Esophagus muscularis mucosa (tissue), 4 donors: ENCODE measurements at regions not wholly inside any gene's neighbourhood (a gene's known extent, or its start where the extent isn't known, plus 50 kb on each side); places are given as distances from the start of the nearest gene placed in this dataset.

Experiments
- DNase-seq: peaks from one replicate; pipeline ENCODE4 v3.0.0-alpha.2; 2017; ENCODE audit errors: extremely low spot score
- H3K27ac ChIP-seq, 4 donors: fragments of 200-600 bp; sonication (generic); replicated peaks in 1 of 4; 1 replicate in 3 of 4; 2 replicates in 1 of 4; pipeline ENCODE4 v1.5.1; 2016 to 2019; ENCODE audit warnings: mild to moderate bottlenecking in 1 of 4
- H3K27me3 ChIP-seq, 4 donors: fragments of 200-600 bp; sonication (generic); one replicate each; pipeline versions ENCODE4 v1.5.1 to v1.6.0; 2016 to 2019
- H3K36me3 ChIP-seq, 4 donors: fragments of 200-600 bp; sonication (generic); one replicate each; pipeline ENCODE4 v1.5.1; 2016 to 2019
- H3K4me1 ChIP-seq, 4 donors: fragments of 200-600 bp; sonication (generic); one replicate each; pipeline ENCODE4 v1.5.1; 2016 to 2019
- H3K4me3 ChIP-seq, 4 donors: fragments of 200-600 bp; sonication (generic); 1 replicate in 2 of 4; 2 replicates in 2 of 4; pipeline ENCODE4 v1.5.1; 2016 to 2019; ENCODE audit warnings: mild to moderate bottlenecking in 4 of 4, moderate library complexity in 1 of 4
- H3K9me3 ChIP-seq, 4 donors: fragments of 200-600 bp; sonication (generic); 1 replicate in 3 of 4; 2 replicates in 1 of 4; pipeline ENCODE4 v1.5.1; 2016 to 2019
- CTCF ChIP-seq, 3 experiments: fragments of 200-600 bp in 2 of 3; fragments of 450-650 bp in 1 of 3; sonication (generic) in 2 of 3; IDR thresholded peaks; one replicate each; pipeline ENCODE4 v1.5.1; 2017 to 2019; ENCODE audit warnings: antibody characterized with exemption in 3 of 3, mild to moderate bottlenecking in 2 of 3, moderate library complexity in 1 of 3
- EP300 ChIP-seq: sonication (generic); formaldehyde crosslinking; IDR thresholded peaks from one replicate; pipeline ENCODE4 v1.6.1; 2017; ENCODE audit warnings: antibody characterized with exemption
- POLR2A ChIP-seq: fragments of 450-650 bp; IDR thresholded peaks from one replicate; pipeline ENCODE4 v1.6.1; 2017; ENCODE audit warnings: antibody characterized with exemption, moderate library complexity, mild to moderate bottlenecking, low read depth
- POLR2AphosphoS5 ChIP-seq, 2 donors: sonication (generic); formaldehyde crosslinking; IDR thresholded peaks; one replicate each; pipeline ENCODE4 v1.6.1; 2017; ENCODE audit warnings: antibody characterized with exemption in 2 of 2
- WGBS: methylation state at CpG from one replicate; pipeline ENCODE4 v1.1.5; 2018; 5-methylcytosine and 5-hydroxymethylcytosine counted together
- intact Hi-C: fragments of 100-400 bp; cut with DNase I; formaldehyde crosslinking; loops from one replicate; pipeline ENCODE4 v1.15.1; 2023

- Histone ChIP-seq H3K27ac (no peak overlapping the region), H3K4me3 (no peak overlapping the region), H3K27me3 (no peaks in the 10 kb centered on the region), H3K36me3 (no peaks in the 10 kb centered on the region), H3K4me1 (peaks cover 0 to 16% (median 5%) of the 10 kb centered on the region in 4 donors), H3K9me3 (no peaks in the 10 kb centered on the region)
- intact Hi-C loops: no loop called here
- TF ChIP-seq CTCF (IDR thresholded peaks at IDR 0.05): no peak
- no peak for TF ChIP-seq POLR2A
- TF ChIP-seq EP300: no peak
- no peak for TF ChIP-seq POLR2AphosphoS5 (IDR thresholded peaks at IDR 0.05)
- peak; percentile 50 for DNase-seq
- WGBS: 82% methylated on average over 3 of the region's 3 CpGs
These were observed 196.7 kb upstream of the LNX1 start for GRCh38 chr4:53788011-53788410.

- intact Hi-C loops: no loop called here
- TF ChIP-seq POLR2A: no peak
- H3K36me3 ChIP-seq: no peaks in the 10 kb centered on the region
- peak; percentile 90 for DNase-seq
- no peaks in the 10 kb centered on the region for H3K9me3 ChIP-seq
- peak overlapping the region in 1 of 4 donors; percentile 23 for H3K27ac ChIP-seq
- H3K4me1 ChIP-seq: peaks cover 0 to 21% (median 12%) of the 10 kb centered on the region in 4 donors
- 22% methylated on average over 4 of the region's 4 CpGs for WGBS
- no peak overlapping the region for H3K4me3 ChIP-seq
- no peaks in the 10 kb centered on the region for H3K27me3 ChIP-seq
These were observed 195.3 kb upstream of the LNX1 start for GRCh38 chr4:53786632-53787031.

- no peaks in the 10 kb centered on the region for H3K36me3 ChIP-seq
- no peak overlapping the region for H3K27ac ChIP-seq
- H3K27me3 ChIP-seq: no peaks in the 10 kb centered on the region
- H3K4me3 ChIP-seq: no peak overlapping the region
- intact Hi-C loops: no loop called here
- TF ChIP-seq CTCF (IDR thresholded peaks at IDR 0.05) (no peak), POLR2A (no peak), EP300 (no peak), POLR2AphosphoS5 (IDR thresholded peaks at IDR 0.05) (no peak)
- no peaks in the 10 kb centered on the region for H3K9me3 ChIP-seq
- H3K4me1 ChIP-seq: peaks cover 0 to 26% (median 14%) of the 10 kb centered on the region in 4 donors
- peak; percentile 37 for DNase-seq
- 75% methylated on average over 6 of the region's 6 CpGs for WGBS
These were observed 194.7 kb upstream of the LNX1 start for GRCh38 chr4:53785996-53786395.

GRCh38 chr4:53784112-53784511 lies 192.8 kb upstream of the LNX1 start:
- H3K27ac ChIP-seq: no peak overlapping the region
- peaks cover 0 to 26% (median 14%) of the 10 kb centered on the region in 4 donors for H3K4me1 ChIP-seq
- TF ChIP-seq EP300: no peak
- TF ChIP-seq POLR2AphosphoS5 (IDR thresholded peaks at IDR 0.05): no peak
- TF ChIP-seq CTCF (IDR thresholded peaks at IDR 0.05): no peak
- no peak for TF ChIP-seq POLR2A
- H3K27me3 ChIP-seq: no peaks in the 10 kb centered on the region
- DNase-seq: peak; percentile 34
- no peak overlapping the region for H3K4me3 ChIP-seq
- no peaks in the 10 kb centered on the region for H3K9me3 ChIP-seq
- no peaks in the 10 kb centered on the region for H3K36me3 ChIP-seq
- intact Hi-C loops: no loop called here
- 95% methylated on average over 3 of the region's 3 CpGs for WGBS

- H3K4me1 ChIP-seq: peaks cover 0 to 26% (median 14%) of the 10 kb centered on the region in 4 donors
- H3K36me3 ChIP-seq: no peaks in the 10 kb centered on the region
- intact Hi-C loops: no loop called here
- WGBS: 95% methylated on average over 1 of the region's 1 CpG
- no peak overlapping the region for H3K4me3 ChIP-seq
- no peak for TF ChIP-seq POLR2AphosphoS5 (IDR thresholded peaks at IDR 0.05)
- no peak for TF ChIP-seq POLR2A
- DNase-seq: peak; percentile 19
- no peak overlapping the region for H3K27ac ChIP-seq
- H3K9me3 ChIP-seq: no peaks in the 10 kb centered on the region
- no peaks in the 10 kb centered on the region for H3K27me3 ChIP-seq
These were observed 192.0 kb upstream of the LNX1 start for GRCh38 chr4:53783208-53783859.

- H3K9me3 ChIP-seq: no peaks in the 10 kb centered on the region
- H3K36me3 ChIP-seq: no peaks in the 10 kb centered on the region
- peaks cover 0 to 25% (median 14%) of the 10 kb centered on the region in 4 donors for H3K4me1 ChIP-seq
- H3K27ac ChIP-seq: peak overlapping the region in 1 of 4 donors; percentile 13
- H3K27me3 ChIP-seq: no peaks in the 10 kb centered on the region
- H3K4me3 ChIP-seq: no peak overlapping the region
- 54% methylated on average over 2 of the region's 2 CpGs for WGBS
- TF ChIP-seq CTCF (IDR thresholded peaks at IDR 0.05) (no peak), POLR2AphosphoS5 (IDR thresholded peaks at IDR 0.05) (no peak), EP300 (no peak), POLR2A (no peak)
- intact Hi-C loops: no loop called here
- peak; percentile 66 for DNase-seq
These were observed 191.2 kb upstream of the LNX1 start for GRCh38 chr4:53782458-53782845.
